HTR-8/SVneo (cell line): ENCODE measurements at regions not wholly inside any gene's neighbourhood (a gene's known extent, or its start where the extent isn't known, plus 50 kb on each side); places are given as distances from the start of the nearest gene placed in this dataset.

Source experiments
- DNase-seq: peaks from one replicate; pipeline ENCODE4 v3.0.0; 2011; ENCODE audit warnings: low spot score, mixed read lengths; ENCODE audit not compliant: insufficient read length
- FAIRE-seq: peaks from 2 replicates; lab custom pipeline; 2011; peaks lifted over from hg19 to GRCh38; lab: Jason Lieb, UNC

GRCh38 chr7:41879403-41879802, 176.5 kb upstream of the INHBA start:
- no peak for FAIRE-seq
- no peak for DNase-seq

- no peak for FAIRE-seq
These were observed 175.7 kb upstream of the INHBA start for GRCh38 chr7:41878309-41879295.

GRCh38 chr7:41877118-41877517, 174.2 kb upstream of the INHBA start:
- FAIRE-seq, result no peak
- DNase-seq, result no peak

More at GRCh38 chr7:41878309-41879295, 175.7 kb upstream of the INHBA start:
- DNase-seq, result no peak

- DNase-seq, result no peak
- FAIRE-seq, result no peak
These were observed 172.6 kb upstream of the INHBA start for GRCh38 chr7:41875513-41875912.

GRCh38 chr7:41874201-41874785, 171.4 kb upstream of the INHBA start:
- DNase-seq (no peak), FAIRE-seq (no peak)

GRCh38 chr7:41873741-41874140, 170.9 kb upstream of the INHBA start:
- no peak for FAIRE-seq
- DNase-seq, result no peak

GRCh38 chr7:41872966-41873365, 170.1 kb upstream of the INHBA start:
- no peak for DNase-seq
- FAIRE-seq, result no peak

GRCh38 chr7:41870461-41871138, 167.7 kb upstream of the INHBA start:
- DNase-seq (no peak), FAIRE-seq (no peak)

- FAIRE-seq (no peak), DNase-seq (no peak)
These were observed 167.1 kb upstream of the INHBA start for GRCh38 chr7:41869997-41870396.

GRCh38 chr7:41869596-41869995, 166.7 kb upstream of the INHBA start:
- DNase-seq, result no peak
- FAIRE-seq, result no peak

- FAIRE-seq, result no peak
These were observed 166.2 kb upstream of the INHBA start for GRCh38 chr7:41869091-41869490.

GRCh38 chr7:41867639-41868280, 164.9 kb upstream of the INHBA start:
- FAIRE-seq (no peak), DNase-seq (no peak)

More at GRCh38 chr7:41869091-41869490, 166.2 kb upstream of the INHBA start:
- no peak for DNase-seq

- FAIRE-seq, result no peak
- no peak for DNase-seq
These were observed 159.4 kb upstream of the INHBA start for GRCh38 chr7:41862261-41862660.

- no peak for FAIRE-seq
- DNase-seq, result no peak
These were observed 158.8 kb upstream of the INHBA start for GRCh38 chr7:41861642-41862041.

- no peak for FAIRE-seq
These were observed 155.3 kb upstream of the INHBA start for GRCh38 chr7:41858201-41858600.

GRCh38 chr7:41855798-41856197, 152.9 kb upstream of the INHBA start:
- FAIRE-seq, result no peak
- DNase-seq, result no peak

More at GRCh38 chr7:41858201-41858600, 155.3 kb upstream of the INHBA start:
- no peak for DNase-seq

- no peak for DNase-seq
- no peak for FAIRE-seq
These were observed 144.7 kb upstream of the INHBA start for GRCh38 chr7:41847606-41848005.

- FAIRE-seq, result no peak
- no peak for DNase-seq
These were observed 144.3 kb upstream of the INHBA start for GRCh38 chr7:41847151-41847550.

GRCh38 chr7:41842956-41843355, 140.1 kb upstream of the INHBA start:
- no peak for FAIRE-seq
- DNase-seq, result no peak

GRCh38 chr7:41837916-41838315, 135.0 kb upstream of the INHBA start:
- FAIRE-seq (no peak), DNase-seq (no peak)
